ENCODE measurements at regions not wholly inside any gene's neighbourhood (a gene's known extent, or its start where the extent isn't known, plus 50 kb on each side); places are given as distances from the start of the nearest gene placed in this dataset.

- no peaks in the 10 kb centered on the region for H3K36me3 ChIP-seq (replicated peaks; ENCODE audit: insufficient read depth, low read depth)
- no peaks in the 10 kb centered on the region for H3K27me3 ChIP-seq
- H2AFZ ChIP-seq, result no peak overlapping the region
- no peak overlapping the region for H3K4me3 ChIP-seq
- H3K9me2 ChIP-seq (replicated peaks; ENCODE audit: insufficient read depth), result no peaks in the 10 kb centered on the region
- no peaks in the 10 kb centered on the region for H3K9me3 ChIP-seq (ENCODE audit: low read depth)
- H3K27ac ChIP-seq, result no peak overlapping the region
- no peak for TF ChIP-seq EZH2phosphoT487 (IDR thresholded peaks at IDR 0.05; ENCODE audit: low read depth, severe bottlenecking, unreplicated experiment)
- TF ChIP-seq EZH2 (IDR thresholded peaks at IDR 0.05; ENCODE audit: borderline replicate concordance), result no peak
- TF ChIP-seq CTCF (IDR thresholded peaks at IDR 0.05; ENCODE audit: poor library complexity), result no peak
- no peaks in the 10 kb centered on the region for H3K79me2 ChIP-seq
- no peak for DNase-seq (ENCODE audit: low spot score)
- no peaks in the 10 kb centered on the region for H3K4me1 ChIP-seq (ENCODE audit: insufficient read depth)
- no peak overlapping the region for H3K4me2 ChIP-seq
- no peaks in the 10 kb centered on the region for H4K20me1 ChIP-seq (ENCODE audit: insufficient read depth, poor library complexity, severe bottlenecking)
These were observed 651.4 kb upstream of the CHORDC1 start for GRCh38 chr11:90874281-90874680.

- no peak overlapping the region for H3K27ac ChIP-seq
- H4K20me1 ChIP-seq (ENCODE audit: insufficient read depth, poor library complexity, severe bottlenecking), result no peaks in the 10 kb centered on the region
- H3K9me3 ChIP-seq (ENCODE audit: low read depth), result no peaks in the 10 kb centered on the region
- H3K4me1 ChIP-seq (ENCODE audit: insufficient read depth), result no peaks in the 10 kb centered on the region
- no peaks in the 10 kb centered on the region for H3K36me3 ChIP-seq (replicated peaks; ENCODE audit: insufficient read depth, low read depth)
- H3K9me2 ChIP-seq (replicated peaks; ENCODE audit: insufficient read depth), result no peaks in the 10 kb centered on the region
- no peak for DNase-seq (ENCODE audit: low spot score)
- no peaks in the 10 kb centered on the region for H3K27me3 ChIP-seq
- H3K79me2 ChIP-seq, result no peaks in the 10 kb centered on the region
- H2AFZ ChIP-seq, result no peak overlapping the region
- H3K4me2 ChIP-seq, result no peak overlapping the region
- no peak overlapping the region for H3K4me3 ChIP-seq
- TF ChIP-seq CTCF (IDR thresholded peaks at IDR 0.05; ENCODE audit: poor library complexity), result no peak
- TF ChIP-seq EZH2 (IDR thresholded peaks at IDR 0.05; ENCODE audit: borderline replicate concordance), result no peak
- no peak for TF ChIP-seq EZH2phosphoT487 (IDR thresholded peaks at IDR 0.05; ENCODE audit: low read depth, severe bottlenecking, unreplicated experiment)
These were observed 644.6 kb upstream of the CHORDC1 start for GRCh38 chr11:90867416-90867815.

- H2AFZ ChIP-seq, result no peak overlapping the region
- no peaks in the 10 kb centered on the region for H3K27me3 ChIP-seq
- no peak for DNase-seq (ENCODE audit: low spot score)
- H3K4me1 ChIP-seq (ENCODE audit: insufficient read depth), result no peaks in the 10 kb centered on the region
- no peaks in the 10 kb centered on the region for H4K20me1 ChIP-seq (ENCODE audit: insufficient read depth, poor library complexity, severe bottlenecking)
- H3K79me2 ChIP-seq, result no peaks in the 10 kb centered on the region
- no peak overlapping the region for H3K4me2 ChIP-seq
- 72% methylated on average over 1 of the region's 1 CpG for WGBS (ENCODE audit: low lambda C conversion rate, missing lambda C conversion rate)
- no peak overlapping the region for H3K4me3 ChIP-seq
- H3K36me3 ChIP-seq (replicated peaks; ENCODE audit: insufficient read depth, low read depth), result no peaks in the 10 kb centered on the region
- no peaks in the 10 kb centered on the region for H3K9me3 ChIP-seq (ENCODE audit: low read depth)
- no peak for TF ChIP-seq CTCF (IDR thresholded peaks at IDR 0.05; ENCODE audit: poor library complexity)
- no peaks in the 10 kb centered on the region for H3K9me2 ChIP-seq (replicated peaks; ENCODE audit: insufficient read depth)
- H3K27ac ChIP-seq, result no peak overlapping the region
These were observed 633.9 kb upstream of the CHORDC1 start for GRCh38 chr11:90856790-90857189.

GRCh38 chr11:90855531-90855930 lies 632.7 kb upstream of the CHORDC1 start:
- Histone ChIP-seq H4K20me1 (ENCODE audit: insufficient read depth, poor library complexity, severe bottlenecking) (no peaks in the 10 kb centered on the region), H2AFZ (no peak overlapping the region), H3K9me2 (replicated peaks; ENCODE audit: insufficient read depth) (no peaks in the 10 kb centered on the region), H3K27me3 (no peaks in the 10 kb centered on the region), H3K79me2 (no peaks in the 10 kb centered on the region), H3K4me3 (no peak overlapping the region), H3K4me2 (no peak overlapping the region), H3K27ac (no peak overlapping the region), H3K36me3 (replicated peaks; ENCODE audit: insufficient read depth, low read depth) (no peaks in the 10 kb centered on the region), H3K9me3 (ENCODE audit: low read depth) (no peaks in the 10 kb centered on the region), H3K4me1 (ENCODE audit: insufficient read depth) (no peaks in the 10 kb centered on the region)
- DNase-seq (ENCODE audit: low spot score), result no peak
- 94% methylated on average over 4 of the region's 4 CpGs for WGBS (ENCODE audit: low lambda C conversion rate, missing lambda C conversion rate)
- TF ChIP-seq CTCF (IDR thresholded peaks at IDR 0.05; ENCODE audit: poor library complexity), result no peak

Measured in hepatocyte (in vitro differentiated cells).